A549 (cell line): ENCODE measurements at regions not wholly inside any gene's neighbourhood (a gene's known extent, or its start where the extent isn't known, plus 50 kb on each side); places are given as distances from the start of the nearest gene placed in this dataset.

Experiments used
- FOSL2 ChIP-seq, 2 experiments: fragments of 450-650 bp in 1 of 2; fragments of >200 bp in 1 of 2; sonication (Bioruptor Twin) in 1 of 2; formaldehyde crosslinking; IDR thresholded peaks; 2 replicates each; pipeline versions ENCODE4 v1.5.0 to v1.6.1; 2016 to 2020; ENCODE audit warnings: mild to moderate bottlenecking in 1 of 2, moderate library complexity in 1 of 2
- MAFK ChIP-seq: fragments of 450-650 bp; IDR thresholded peaks from 2 replicates; pipeline ENCODE4 v1.6.1; 2014; ENCODE audit not compliant: partially characterized antibody
- POLR2A ChIP-seq: IDR thresholded peaks from 2 replicates; pipeline ENCODE4 v1.6.1; 2012; ENCODE audit warnings: mild to moderate bottlenecking, low read length
- REST ChIP-seq: fragments of 200-600 bp; sonication (generic); IDR thresholded peaks from 2 replicates; pipeline ENCODE4 v1.6.1; 2016; ENCODE audit warnings: antibody characterized with exemption, mild to moderate bottlenecking, moderate library complexity
- SMC3 ChIP-seq: fragments of >200 bp; sonication (Bioruptor Twin); formaldehyde crosslinking; IDR thresholded peaks from 3 replicates; pipeline ENCODE4 v1.6.1; 2018; ENCODE audit warnings: inconsistent platforms
- TF ChIP-seq, protein P1 (sequence below): fragments of 250-450 bp; sonication (Bioruptor Pico); IDR thresholded peaks from 2 replicates; pipeline ENCODE4 v1.5.0; 2021; ENCODE audit warnings: mild to moderate bottlenecking, moderate library complexity, borderline replicate concordance
- TF ChIP-seq, protein P2 (sequence below): fragments of >200 bp; sonication (Bioruptor Twin); formaldehyde crosslinking; IDR thresholded peaks from 3 replicates; pipeline ENCODE4 v1.5.1; 2016

DNA sequence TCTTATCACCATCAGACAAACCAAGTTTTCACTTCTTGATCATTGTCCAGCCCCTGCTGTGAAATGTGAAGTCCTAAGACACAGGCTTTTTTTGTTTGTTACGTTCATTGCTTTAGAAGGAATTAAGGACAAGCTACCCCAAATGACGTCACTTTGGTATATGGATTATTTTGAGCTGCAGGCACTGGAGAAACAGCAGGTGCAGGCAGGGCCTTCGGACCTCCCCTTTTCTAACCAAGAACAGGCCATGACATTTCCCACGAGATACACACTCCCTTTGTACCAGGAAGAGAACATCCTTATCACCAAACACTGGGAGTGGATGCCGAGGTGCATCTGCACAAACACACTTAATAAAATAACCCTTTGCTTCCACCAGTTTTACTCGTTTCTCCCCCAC, 418.0 kb upstream of the SULF2 start:
- TF ChIP-seq FOSL2 (IDR thresholded peaks at IDR 0.05) (no peak), FOSL2 (CRISPR knock-in tag; IDR thresholded peaks at IDR 0.05) (no peak), REST (no peak), SMC3 (no peak), POLR2A (no peak), MAFK (no peak)
- TF ChIP-seq, protein P1, sequence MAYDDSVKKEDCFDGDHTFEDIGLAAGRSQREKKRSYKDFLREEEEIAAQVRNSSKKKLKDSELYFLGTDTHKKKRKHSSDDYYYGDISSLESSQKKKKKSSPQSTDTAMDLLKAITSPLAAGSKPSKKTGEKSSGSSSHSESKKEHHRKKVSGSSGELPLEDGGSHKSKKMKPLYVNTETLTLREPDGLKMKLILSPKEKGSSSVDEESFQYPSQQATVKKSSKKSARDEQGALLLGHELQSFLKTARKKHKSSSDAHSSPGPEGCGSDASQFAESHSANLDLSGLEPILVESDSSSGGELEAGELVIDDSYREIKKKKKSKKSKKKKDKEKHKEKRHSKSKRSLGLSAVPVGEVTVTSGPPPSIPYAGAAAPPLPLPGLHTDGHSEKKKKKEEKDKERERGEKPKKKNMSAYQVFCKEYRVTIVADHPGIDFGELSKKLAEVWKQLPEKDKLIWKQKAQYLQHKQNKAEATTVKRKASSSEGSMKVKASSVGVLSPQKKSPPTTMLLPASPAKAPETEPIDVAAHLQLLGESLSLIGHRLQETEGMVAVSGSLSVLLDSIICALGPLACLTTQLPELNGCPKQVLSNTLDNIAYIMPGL (CRISPR knock-in tag), result no peak
- TF ChIP-seq, protein P2, sequence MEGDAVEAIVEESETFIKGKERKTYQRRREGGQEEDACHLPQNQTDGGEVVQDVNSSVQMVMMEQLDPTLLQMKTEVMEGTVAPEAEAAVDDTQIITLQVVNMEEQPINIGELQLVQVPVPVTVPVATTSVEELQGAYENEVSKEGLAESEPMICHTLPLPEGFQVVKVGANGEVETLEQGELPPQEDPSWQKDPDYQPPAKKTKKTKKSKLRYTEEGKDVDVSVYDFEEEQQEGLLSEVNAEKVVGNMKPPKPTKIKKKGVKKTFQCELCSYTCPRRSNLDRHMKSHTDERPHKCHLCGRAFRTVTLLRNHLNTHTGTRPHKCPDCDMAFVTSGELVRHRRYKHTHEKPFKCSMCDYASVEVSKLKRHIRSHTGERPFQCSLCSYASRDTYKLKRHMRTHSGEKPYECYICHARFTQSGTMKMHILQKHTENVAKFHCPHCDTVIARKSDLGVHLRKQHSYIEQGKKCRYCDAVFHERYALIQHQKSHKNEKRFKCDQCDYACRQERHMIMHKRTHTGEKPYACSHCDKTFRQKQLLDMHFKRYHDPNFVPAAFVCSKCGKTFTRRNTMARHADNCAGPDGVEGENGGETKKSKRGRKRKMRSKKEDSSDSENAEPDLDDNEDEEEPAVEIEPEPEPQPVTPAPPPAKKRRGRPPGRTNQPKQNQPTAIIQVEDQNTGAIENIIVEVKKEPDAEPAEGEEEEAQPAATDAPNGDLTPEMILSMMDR, result no peak
